GM12878 (cell line): ENCODE measurements at regions not wholly inside any gene's neighbourhood (a gene's known extent, or its start where the extent isn't known, plus 50 kb on each side); places are given as distances from the start of the nearest gene placed in this dataset.

Experiments
- BCL3 ChIP-seq: IDR thresholded peaks from 2 replicates; pipeline ENCODE4 v1.6.1; 2011; ENCODE audit warnings: borderline replicate concordance, low read depth, mild to moderate bottlenecking, moderate library complexity, low read length; ENCODE audit not compliant: insufficient read depth, poor library complexity, severe bottlenecking
- CREM ChIP-seq: IDR thresholded peaks from 2 replicates; pipeline ENCODE4 v1.6.1; 2014; ENCODE audit warnings: antibody characterized with exemption, low read depth
- NFYA ChIP-seq: IDR thresholded peaks from 2 replicates; pipeline ENCODE4 v1.6.1; 2011; ENCODE audit warnings: low read depth, mild to moderate bottlenecking, low read length, improper control_type of control experiment, borderline replicate concordance
- PML ChIP-seq: IDR thresholded peaks from 2 replicates; pipeline ENCODE4 v1.6.1; 2012; ENCODE audit warnings: low read length, inconsistent platforms
- POU2F2 ChIP-seq: IDR thresholded peaks from 3 replicates; pipeline ENCODE4 v1.6.1; 2011; ENCODE audit warnings: low read depth, mild to moderate bottlenecking, low read length, borderline replicate concordance
- SP1 ChIP-seq: IDR thresholded peaks from one replicate; pipeline ENCODE4 v1.6.1; 2011; ENCODE audit warnings: low read depth, low read length
- ZBTB4 ChIP-seq: fragments of 450-650 bp; formaldehyde crosslinking; IDR thresholded peaks from 2 replicates; pipeline ENCODE4 v1.4.0; 2022; ENCODE audit warnings: mild to moderate bottlenecking, moderate library complexity
- TF ChIP-seq, protein P1 (sequence below): fragments of 150-350 bp; IDR thresholded peaks from 2 replicates; pipeline ENCODE4 v1.6.1; 2016; ENCODE audit warnings: low read depth, low read length
- TF ChIP-seq, protein P2 (sequence below): IDR thresholded peaks from 2 replicates; pipeline ENCODE4 v1.6.1; 2011; ENCODE audit warnings: low read depth, mild to moderate bottlenecking, low read length, moderate library complexity, borderline replicate concordance; ENCODE audit errors: extremely low read depth
- TF ChIP-seq, protein P3 (sequence below): IDR thresholded peaks from 2 replicates; pipeline ENCODE4 v1.6.1; 2012; ENCODE audit warnings: low read depth, low read length, improper control_type of control experiment

DNA sequence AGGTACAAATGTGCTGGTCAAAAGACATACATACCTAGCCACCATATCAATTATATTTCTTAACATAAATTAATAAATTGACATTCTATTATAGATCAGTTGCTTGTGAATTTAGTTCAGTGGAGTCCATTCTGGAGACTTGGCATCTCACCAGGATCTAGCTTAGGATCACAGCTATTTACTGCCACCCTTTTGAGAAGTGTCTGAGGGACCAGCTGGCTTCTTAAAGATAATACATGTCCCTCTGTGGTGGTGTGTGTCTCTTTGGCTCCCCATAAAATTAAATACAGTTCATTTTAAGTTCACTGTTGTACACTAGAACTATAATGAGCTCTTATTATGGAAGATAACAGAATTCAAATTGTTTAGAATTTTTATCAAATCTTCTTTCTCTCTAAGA lies 290.7 kb downstream of the PRELID2 start (continued):
- TF ChIP-seq, protein P1, sequence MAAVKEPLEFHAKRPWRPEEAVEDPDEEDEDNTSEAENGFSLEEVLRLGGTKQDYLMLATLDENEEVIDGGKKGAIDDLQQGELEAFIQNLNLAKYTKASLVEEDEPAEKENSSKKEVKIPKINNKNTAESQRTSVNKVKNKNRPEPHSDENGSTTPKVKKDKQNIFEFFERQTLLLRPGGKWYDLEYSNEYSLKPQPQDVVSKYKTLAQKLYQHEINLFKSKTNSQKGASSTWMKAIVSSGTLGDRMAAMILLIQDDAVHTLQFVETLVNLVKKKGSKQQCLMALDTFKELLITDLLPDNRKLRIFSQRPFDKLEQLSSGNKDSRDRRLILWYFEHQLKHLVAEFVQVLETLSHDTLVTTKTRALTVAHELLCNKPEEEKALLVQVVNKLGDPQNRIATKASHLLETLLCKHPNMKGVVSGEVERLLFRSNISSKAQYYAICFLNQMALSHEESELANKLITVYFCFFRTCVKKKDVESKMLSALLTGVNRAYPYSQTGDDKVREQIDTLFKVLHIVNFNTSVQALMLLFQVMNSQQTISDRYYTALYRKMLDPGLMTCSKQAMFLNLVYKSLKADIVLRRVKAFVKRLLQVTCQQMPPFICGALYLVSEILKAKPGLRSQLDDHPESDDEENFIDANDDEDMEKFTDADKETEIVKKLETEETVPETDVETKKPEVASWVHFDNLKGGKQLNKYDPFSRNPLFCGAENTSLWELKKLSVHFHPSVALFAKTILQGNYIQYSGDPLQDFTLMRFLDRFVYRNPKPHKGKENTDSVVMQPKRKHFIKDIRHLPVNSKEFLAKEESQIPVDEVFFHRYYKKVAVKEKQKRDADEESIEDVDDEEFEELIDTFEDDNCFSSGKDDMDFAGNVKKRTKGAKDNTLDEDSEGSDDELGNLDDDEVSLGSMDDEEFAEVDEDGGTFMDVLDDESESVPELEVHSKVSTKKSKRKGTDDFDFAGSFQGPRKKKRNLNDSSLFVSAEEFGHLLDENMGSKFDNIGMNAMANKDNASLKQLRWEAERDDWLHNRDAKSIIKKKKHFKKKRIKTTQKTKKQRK, result no peak
- TF ChIP-seq, protein P2, sequence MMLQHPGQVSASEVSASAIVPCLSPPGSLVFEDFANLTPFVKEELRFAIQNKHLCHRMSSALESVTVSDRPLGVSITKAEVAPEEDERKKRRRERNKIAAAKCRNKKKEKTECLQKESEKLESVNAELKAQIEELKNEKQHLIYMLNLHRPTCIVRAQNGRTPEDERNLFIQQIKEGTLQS, result no peak
- no peak for TF ChIP-seq ZBTB4 (CRISPR knock-in tag)
- no peak for TF ChIP-seq NFYA
- TF ChIP-seq CREM, result no peak
- TF ChIP-seq BCL3, result no peak
- TF ChIP-seq POU2F2, result no peak
- TF ChIP-seq, protein P3, sequence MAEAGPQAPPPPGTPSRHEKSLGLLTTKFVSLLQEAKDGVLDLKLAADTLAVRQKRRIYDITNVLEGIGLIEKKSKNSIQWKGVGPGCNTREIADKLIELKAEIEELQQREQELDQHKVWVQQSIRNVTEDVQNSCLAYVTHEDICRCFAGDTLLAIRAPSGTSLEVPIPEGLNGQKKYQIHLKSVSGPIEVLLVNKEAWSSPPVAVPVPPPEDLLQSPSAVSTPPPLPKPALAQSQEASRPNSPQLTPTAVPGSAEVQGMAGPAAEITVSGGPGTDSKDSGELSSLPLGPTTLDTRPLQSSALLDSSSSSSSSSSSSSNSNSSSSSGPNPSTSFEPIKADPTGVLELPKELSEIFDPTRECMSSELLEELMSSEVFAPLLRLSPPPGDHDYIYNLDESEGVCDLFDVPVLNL, result no peak
- TF ChIP-seq PML, result no peak
- no peak for TF ChIP-seq SP1
